Nephron progenitor cell (in vitro differentiated cells): ENCODE measurements at regions not wholly inside any gene's neighbourhood (a gene's known extent, or its start where the extent isn't known, plus 50 kb on each side); places are given as distances from the start of the nearest gene placed in this dataset.

Experiments
- DNase-seq: peaks from one replicate; pipeline ENCODE4 v3.0.0; 2021
- H3K27ac Mint-ChIP-seq: 2 replicates; pipeline ENCODE4 v1.8.0; 2021; ENCODE audit warnings: mild to moderate bottlenecking, moderate library complexity, mixed read lengths
- H3K27me3 Mint-ChIP-seq: 2 replicates; pipeline ENCODE4 v1.8.0; 2021; ENCODE audit warnings: mild to moderate bottlenecking, low read depth, mixed read lengths; ENCODE audit not compliant: poor library complexity
- H3K36me3 Mint-ChIP-seq: 2 replicates; pipeline ENCODE4 v1.8.0; 2021; ENCODE audit warnings: low read depth, mixed read lengths
- H3K4me1 Mint-ChIP-seq: 2 replicates; pipeline ENCODE4 v1.8.0; 2021; ENCODE audit warnings: mixed read lengths
- H3K4me3 Mint-ChIP-seq: 2 replicates; pipeline ENCODE4 v1.8.0; 2021; ENCODE audit warnings: mild to moderate bottlenecking, moderate library complexity, mixed read lengths
- H3K9me3 Mint-ChIP-seq: 2 replicates; pipeline ENCODE4 v1.8.0; 2021; ENCODE audit warnings: mild to moderate bottlenecking, moderate library complexity, mixed read lengths
- CTCF ChIP-seq: fragments of 200-600 bp; sonication (generic); IDR thresholded peaks from 2 replicates; pipeline ENCODE4 v1.5.0; 2021; ENCODE audit warnings: antibody characterized with exemption

GRCh38 chr3:144556392-144556791, 584.8 kb downstream of the DIPK2A start:
- no peaks in the 10 kb centered on the region for H3K9me3 Mint-ChIP-seq
- DNase-seq = no peak
- H3K4me3 Mint-ChIP-seq = no peak overlapping the region
- peaks cover 17% of the 10 kb centered on the region for H3K4me1 Mint-ChIP-seq
- no peak overlapping the region for H3K27ac Mint-ChIP-seq
- TF ChIP-seq CTCF = no peak
- H3K36me3 Mint-ChIP-seq = no peaks in the 10 kb centered on the region
- no peaks in the 10 kb centered on the region for H3K27me3 Mint-ChIP-seq

GRCh38 chr3:144557515-144557914, 585.9 kb downstream of the DIPK2A start:
- Mint-ChIP-seq H3K4me1 (peaks cover 10% of the 10 kb centered on the region), H3K27me3 (no peaks in the 10 kb centered on the region), H3K27ac (no peak overlapping the region), H3K4me3 (no peak overlapping the region), H3K36me3 (no peaks in the 10 kb centered on the region), H3K9me3 (no peaks in the 10 kb centered on the region)
- no peak for DNase-seq
- no peak for TF ChIP-seq CTCF

- Mint-ChIP-seq H3K36me3 (no peaks in the 10 kb centered on the region), H3K9me3 (no peaks in the 10 kb centered on the region), H3K27ac (no peak overlapping the region), H3K4me3 (no peak overlapping the region), H3K4me1 (no peaks in the 10 kb centered on the region), H3K27me3 (no peaks in the 10 kb centered on the region)
- DNase-seq = no peak
- no peak for TF ChIP-seq CTCF
These were observed 592.4 kb downstream of the DIPK2A start for GRCh38 chr3:144564011-144564410.

- Mint-ChIP-seq H3K9me3 (no peaks in the 10 kb centered on the region), H3K36me3 (no peaks in the 10 kb centered on the region), H3K4me1 (no peaks in the 10 kb centered on the region), H3K27ac (no peak overlapping the region), H3K4me3 (no peak overlapping the region), H3K27me3 (no peaks in the 10 kb centered on the region)
- TF ChIP-seq CTCF = no peak
- DNase-seq = no peak
These were observed 594.7 kb downstream of the DIPK2A start for GRCh38 chr3:144566320-144566719.

- H3K9me3 Mint-ChIP-seq = no peaks in the 10 kb centered on the region
- H3K4me3 Mint-ChIP-seq = no peak overlapping the region
- no peaks in the 10 kb centered on the region for H3K27me3 Mint-ChIP-seq
- TF ChIP-seq CTCF = no peak
- H3K27ac Mint-ChIP-seq = no peak overlapping the region
- no peaks in the 10 kb centered on the region for H3K4me1 Mint-ChIP-seq
- no peaks in the 10 kb centered on the region for H3K36me3 Mint-ChIP-seq
- no peak for DNase-seq
These were observed 598.0 kb downstream of the DIPK2A start for GRCh38 chr3:144569651-144570050.

GRCh38 chr3:144583871-144584270, 612.2 kb downstream of the DIPK2A start:
- no peak for DNase-seq
- no peak overlapping the region for H3K27ac Mint-ChIP-seq
- TF ChIP-seq CTCF = no peak
- H3K4me1 Mint-ChIP-seq = no peaks in the 10 kb centered on the region
- peaks cover 3% of the 10 kb centered on the region for H3K9me3 Mint-ChIP-seq
- H3K27me3 Mint-ChIP-seq = no peaks in the 10 kb centered on the region
- H3K4me3 Mint-ChIP-seq = no peak overlapping the region
- H3K36me3 Mint-ChIP-seq = no peaks in the 10 kb centered on the region
